ENCODE measurements at regions not wholly inside any gene's neighbourhood (a gene's known extent, or its start where the extent isn't known, plus 50 kb on each side); places are given as distances from the start of the nearest gene placed in this dataset.

- no peak for TF ChIP-seq CTCF (IDR thresholded peaks at IDR 0.05; ENCODE audit: low read depth, low read length)
- no peak for TF ChIP-seq POLR2A (IDR thresholded peaks at IDR 0.05; ENCODE audit: extremely low read depth, insufficient read length)
- TF ChIP-seq MAX (IDR thresholded peaks at IDR 0.05; ENCODE audit: low read depth, low read length): no peak
- TF ChIP-seq MYC (IDR thresholded peaks at IDR 0.05; ENCODE audit: low read depth, low read length): no peak
These were observed 169.5 kb upstream of the GALNT2 start for GRCh38 chr1:229897501-229897900.

Measured in NB4 (cell line).